ENCODE measurements at regions not wholly inside any gene's neighbourhood (a gene's known extent, or its start where the extent isn't known, plus 50 kb on each side); places are given as distances from the start of the nearest gene placed in this dataset.

GRCh38 chr4:18296411-18296810, 274.9 kb upstream of the LCORL start:
- Histone ChIP-seq H3K9me3 (no peaks in the 10 kb centered on the region), H3K4me3 (no peak overlapping the region), H3K27me3 (no peaks in the 10 kb centered on the region), H3K36me3 (ENCODE audit: low read depth, missing control alignments) (no peaks in the 10 kb centered on the region), H3K4me1 (no peaks in the 10 kb centered on the region), H3K27ac (no peak overlapping the region)
- intact Hi-C loops (cut with DNase I; ENCODE audit: low total_unique reads): no loop called here
- no peak for DNase-seq
- no peak for TF ChIP-seq POLR2A (IDR thresholded peaks at IDR 0.05)
- TF ChIP-seq, protein P1, sequence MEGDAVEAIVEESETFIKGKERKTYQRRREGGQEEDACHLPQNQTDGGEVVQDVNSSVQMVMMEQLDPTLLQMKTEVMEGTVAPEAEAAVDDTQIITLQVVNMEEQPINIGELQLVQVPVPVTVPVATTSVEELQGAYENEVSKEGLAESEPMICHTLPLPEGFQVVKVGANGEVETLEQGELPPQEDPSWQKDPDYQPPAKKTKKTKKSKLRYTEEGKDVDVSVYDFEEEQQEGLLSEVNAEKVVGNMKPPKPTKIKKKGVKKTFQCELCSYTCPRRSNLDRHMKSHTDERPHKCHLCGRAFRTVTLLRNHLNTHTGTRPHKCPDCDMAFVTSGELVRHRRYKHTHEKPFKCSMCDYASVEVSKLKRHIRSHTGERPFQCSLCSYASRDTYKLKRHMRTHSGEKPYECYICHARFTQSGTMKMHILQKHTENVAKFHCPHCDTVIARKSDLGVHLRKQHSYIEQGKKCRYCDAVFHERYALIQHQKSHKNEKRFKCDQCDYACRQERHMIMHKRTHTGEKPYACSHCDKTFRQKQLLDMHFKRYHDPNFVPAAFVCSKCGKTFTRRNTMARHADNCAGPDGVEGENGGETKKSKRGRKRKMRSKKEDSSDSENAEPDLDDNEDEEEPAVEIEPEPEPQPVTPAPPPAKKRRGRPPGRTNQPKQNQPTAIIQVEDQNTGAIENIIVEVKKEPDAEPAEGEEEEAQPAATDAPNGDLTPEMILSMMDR (IDR thresholded peaks at IDR 0.05): no peak
- WGBS, 2 donors: 77 to 81% methylated on average over 2 of the region's 2 CpGs

DNA sequence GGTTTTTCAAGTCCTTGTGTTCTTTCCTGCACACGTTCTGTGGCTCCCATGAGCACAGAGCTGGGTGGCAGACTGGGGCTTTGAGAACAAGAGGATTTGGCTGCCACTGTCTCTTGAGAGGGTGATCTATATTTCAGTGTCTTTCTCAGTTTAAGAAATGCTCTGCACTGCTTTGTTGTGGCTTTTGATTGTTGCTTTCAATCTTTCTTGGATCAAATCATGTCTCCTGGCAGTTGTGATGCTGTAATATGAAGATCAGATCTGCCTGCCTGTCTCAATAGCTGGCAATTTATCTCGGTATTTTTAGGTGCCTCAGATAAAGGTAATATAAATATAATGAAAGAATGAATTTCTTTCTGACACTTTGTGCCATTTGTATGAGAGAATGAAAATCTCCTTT, 273.3 kb upstream of the LCORL start:
- Histone ChIP-seq H3K9me3 (no peaks in the 10 kb centered on the region), H3K4me1 (no peaks in the 10 kb centered on the region), H3K36me3 (ENCODE audit: low read depth, missing control alignments) (no peaks in the 10 kb centered on the region), H3K27ac (no peak overlapping the region), H3K27me3 (no peaks in the 10 kb centered on the region), H3K4me3 (no peak overlapping the region)
- TF ChIP-seq, protein P1 (IDR thresholded peaks at IDR 0.05): no peak
- TF ChIP-seq POLR2A (IDR thresholded peaks at IDR 0.05): no peak
- DNase-seq: no peak
- intact Hi-C loops (cut with DNase I; ENCODE audit: low total_unique reads): no loop called here
- WGBS, 2 donors: 59 to 72% methylated on average over 2 of the region's 2 CpGs

DNA sequence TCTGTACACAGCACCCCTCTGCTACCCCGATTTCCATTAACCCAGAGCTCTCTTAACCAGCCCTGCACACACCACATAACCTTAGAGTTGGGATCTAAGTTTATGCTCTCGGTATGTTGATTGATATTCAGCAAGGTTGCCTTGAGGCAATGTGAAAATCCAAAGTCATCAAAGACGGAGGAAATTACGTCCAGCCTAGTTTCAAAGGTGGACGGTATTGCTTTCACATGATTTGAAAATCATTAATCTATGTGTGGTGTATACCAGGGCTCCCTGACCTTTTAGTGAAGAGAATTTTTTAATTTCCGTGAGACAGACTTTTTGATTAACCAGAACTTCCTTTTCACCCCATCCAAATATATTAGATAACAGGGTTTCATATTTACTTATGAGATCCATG, 272.5 kb upstream of the LCORL start:
- Histone ChIP-seq H3K27me3 (no peaks in the 10 kb centered on the region), H3K4me1 (no peaks in the 10 kb centered on the region), H3K36me3 (ENCODE audit: low read depth, missing control alignments) (no peaks in the 10 kb centered on the region), H3K9me3 (no peaks in the 10 kb centered on the region), H3K27ac (no peak overlapping the region), H3K4me3 (no peak overlapping the region)
- TF ChIP-seq, protein P1 (IDR thresholded peaks at IDR 0.05): no peak
- TF ChIP-seq POLR2A (IDR thresholded peaks at IDR 0.05): no peak
- DNase-seq: no peak
- intact Hi-C loops (cut with DNase I; ENCODE audit: low total_unique reads): no loop called here
- WGBS, 2 donors: 80% methylated on average over 6 of the region's 6 CpGs

- Histone ChIP-seq H3K4me1 (no peaks in the 10 kb centered on the region), H3K36me3 (ENCODE audit: low read depth, missing control alignments) (no peaks in the 10 kb centered on the region), H3K27me3 (no peaks in the 10 kb centered on the region), H3K4me3 (no peak overlapping the region), H3K9me3 (no peaks in the 10 kb centered on the region), H3K27ac (no peak overlapping the region)
- TF ChIP-seq POLR2A (IDR thresholded peaks at IDR 0.05): no peak
- TF ChIP-seq, protein P1 (IDR thresholded peaks at IDR 0.05): no peak
- WGBS, 2 donors: 91 to 93% methylated on average over 6 of the region's 6 CpGs
- DNase-seq: no peak
- intact Hi-C loops (cut with DNase I; ENCODE audit: low total_unique reads): no loop called here
These were observed 270.9 kb upstream of the LCORL start for GRCh38 chr4:18292411-18292810.

GRCh38 chr4:18291981-18292380, 270.4 kb upstream of the LCORL start:
- no peak for TF ChIP-seq POLR2A (IDR thresholded peaks at IDR 0.05)
- TF ChIP-seq, protein P1 (IDR thresholded peaks at IDR 0.05): no peak
- Histone ChIP-seq H3K9me3 (no peaks in the 10 kb centered on the region), H3K27me3 (no peaks in the 10 kb centered on the region), H3K4me3 (no peak overlapping the region), H3K36me3 (ENCODE audit: low read depth, missing control alignments) (no peaks in the 10 kb centered on the region), H3K4me1 (no peaks in the 10 kb centered on the region), H3K27ac (no peak overlapping the region)
- intact Hi-C loops (cut with DNase I; ENCODE audit: low total_unique reads): no loop called here
- no peak for DNase-seq
- 89 to 97% methylated on average over 2 of the region's 2 CpGs for WGBS, 2 donors

All from testis (tissue), 2 donors.